NCI-H2107 (cell line): ENCODE measurements at regions not wholly inside any gene's neighbourhood (a gene's known extent, or its start where the extent isn't known, plus 50 kb on each side); places are given as distances from the start of the nearest gene placed in this dataset.

Experiments
- DNase-seq: peaks from one replicate; lab custom pipeline; 2025; lab: John Stamatoyannopoulos, UW

DNA sequence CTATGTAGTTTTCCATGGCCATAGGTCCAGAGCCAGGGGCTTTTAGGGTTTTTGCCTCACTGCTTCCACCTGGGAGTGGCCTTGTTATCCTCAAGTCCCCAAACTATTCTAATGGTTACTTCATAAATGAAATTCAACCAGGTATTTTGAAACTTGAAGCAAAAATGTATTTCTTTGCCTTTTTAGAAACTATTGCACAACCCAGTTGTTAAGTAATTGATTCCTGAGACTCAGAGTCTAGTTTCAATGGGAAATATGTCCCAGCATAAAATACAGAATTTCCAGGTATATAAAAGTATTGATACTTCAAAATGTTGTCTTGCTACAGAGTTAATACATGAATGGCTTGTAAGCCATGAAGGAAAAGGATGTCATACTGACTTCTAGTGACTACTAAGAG is 456.2 kb upstream of the DAB2 start:
- DNase-seq, result no peak

DNA sequence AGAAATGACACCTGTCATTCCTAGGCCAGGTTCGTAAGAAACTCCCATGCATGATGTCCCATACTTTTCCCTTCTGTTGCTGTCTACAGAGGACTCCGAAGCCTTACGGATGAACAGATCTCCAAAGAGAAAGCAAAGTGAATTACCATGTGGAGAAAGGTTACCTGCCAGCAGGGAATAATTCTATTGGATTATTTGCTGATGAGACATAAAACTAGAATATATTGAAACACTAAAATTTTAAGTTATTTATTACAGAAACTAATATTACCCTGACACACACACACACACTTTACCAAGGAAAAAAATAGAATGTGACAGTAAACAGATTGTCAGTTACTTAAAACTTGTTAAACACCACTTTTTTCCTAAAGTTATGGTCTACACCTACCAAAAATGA is 452.7 kb upstream of the DAB2 start:
- no peak for DNase-seq

DNA sequence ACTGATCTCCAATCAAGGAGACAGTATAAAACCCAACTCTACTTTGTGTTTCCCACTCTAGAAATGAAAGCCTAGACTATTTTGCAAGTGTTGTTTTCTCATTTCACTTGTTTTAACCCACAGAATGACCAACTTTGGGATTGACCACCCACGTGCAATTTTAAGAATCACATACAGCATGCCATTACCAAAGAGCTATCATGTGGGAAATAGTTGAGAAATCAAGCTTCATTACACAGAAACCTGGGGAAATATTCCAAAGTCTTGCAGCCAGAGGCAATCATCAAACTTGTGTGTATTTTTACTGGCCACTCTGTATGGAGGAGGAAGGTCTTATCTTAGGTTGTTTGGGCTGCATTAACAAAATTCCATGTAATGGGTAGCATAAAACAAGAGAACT is 451.4 kb upstream of the DAB2 start:
- no peak for DNase-seq

DNA sequence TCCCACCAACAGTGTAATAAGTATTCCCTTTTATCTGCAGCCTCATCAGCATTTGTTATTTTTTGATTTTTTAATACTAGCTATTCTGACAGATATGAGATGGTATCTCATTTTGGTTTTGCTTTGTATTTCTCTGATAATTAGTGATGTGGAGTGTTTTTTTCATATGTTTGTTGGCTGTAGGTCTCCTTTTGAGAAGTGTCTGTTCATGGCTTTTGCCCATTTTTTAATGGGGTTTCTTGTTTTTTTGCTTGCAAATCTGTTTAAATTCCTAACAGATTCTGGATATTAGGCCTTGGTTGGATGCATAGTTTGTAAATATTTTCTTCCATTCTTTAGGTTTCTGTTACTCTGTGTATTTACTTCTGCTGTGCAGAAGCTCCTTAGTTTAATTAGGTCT is 445.4 kb upstream of the DAB2 start:
- no peak for DNase-seq

DNA sequence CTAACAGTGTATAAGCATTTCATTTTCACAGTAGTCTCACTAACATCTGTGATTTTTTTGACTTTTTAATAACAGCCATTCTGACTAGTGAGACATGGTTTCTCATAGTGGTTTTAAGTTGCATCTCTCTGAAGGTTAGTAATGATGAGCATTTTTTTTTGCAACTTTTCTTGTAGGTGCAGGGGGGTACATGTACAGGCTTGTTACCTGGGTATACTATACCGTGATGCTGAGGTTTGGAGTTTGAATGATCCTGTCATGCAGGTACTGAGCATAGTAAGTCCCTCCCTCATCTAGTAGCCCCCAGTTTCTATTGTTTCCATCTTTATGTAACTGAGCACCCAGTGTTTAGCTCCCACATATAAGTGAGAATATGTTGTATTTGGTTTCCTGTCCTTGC is 444.6 kb upstream of the DAB2 start:
- DNase-seq, result no peak

DNA sequence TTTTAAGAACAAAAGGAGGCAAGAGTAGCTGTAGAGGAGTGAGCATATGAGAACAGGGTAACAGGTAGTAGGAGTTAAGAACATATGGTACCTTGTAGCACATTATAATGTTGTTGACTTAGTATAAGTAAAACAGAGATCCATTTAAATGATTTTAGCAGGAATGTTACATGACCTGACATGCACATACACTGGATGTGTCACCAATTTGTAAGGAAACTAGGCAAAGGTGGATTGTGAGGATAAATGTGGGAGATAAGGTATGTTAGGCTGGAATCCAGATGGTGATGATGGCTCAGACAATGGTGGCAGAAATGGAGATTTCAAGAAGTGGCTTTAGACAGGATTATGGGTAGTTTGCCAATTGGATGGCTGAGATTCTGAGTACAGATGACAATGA is 443.1 kb upstream of the DAB2 start:
- no peak for DNase-seq

DNA sequence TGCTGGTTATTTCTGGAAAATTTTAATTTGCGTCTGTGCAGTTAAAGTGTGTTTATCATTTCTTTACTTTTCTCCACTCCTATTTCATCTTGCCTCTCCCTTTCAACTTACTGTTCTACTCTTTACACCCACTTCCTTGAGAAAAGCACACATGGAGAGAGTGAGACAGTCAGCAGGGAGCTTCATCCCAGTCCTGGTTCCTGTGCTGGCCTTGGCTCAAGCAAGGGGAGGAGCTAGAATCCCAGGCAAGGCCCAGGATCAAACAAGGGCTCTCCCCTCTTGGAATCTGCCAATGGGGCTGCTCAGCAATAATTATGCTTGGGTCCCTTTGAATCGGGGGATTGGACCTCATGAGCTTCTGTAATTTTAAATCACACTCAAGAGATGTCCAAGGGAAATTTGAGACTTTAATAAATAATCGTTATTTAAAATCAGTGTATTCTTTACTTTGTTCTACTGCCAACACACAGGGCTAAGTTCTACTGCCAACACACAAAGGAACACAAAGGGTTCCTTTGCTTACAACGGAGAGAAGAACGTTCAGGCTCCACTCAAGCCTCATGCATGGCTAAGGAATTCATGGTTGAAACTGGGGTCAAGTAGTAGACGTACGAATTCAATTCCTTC is 439.3 kb upstream of the DAB2 start:
- no peak for DNase-seq

DNA sequence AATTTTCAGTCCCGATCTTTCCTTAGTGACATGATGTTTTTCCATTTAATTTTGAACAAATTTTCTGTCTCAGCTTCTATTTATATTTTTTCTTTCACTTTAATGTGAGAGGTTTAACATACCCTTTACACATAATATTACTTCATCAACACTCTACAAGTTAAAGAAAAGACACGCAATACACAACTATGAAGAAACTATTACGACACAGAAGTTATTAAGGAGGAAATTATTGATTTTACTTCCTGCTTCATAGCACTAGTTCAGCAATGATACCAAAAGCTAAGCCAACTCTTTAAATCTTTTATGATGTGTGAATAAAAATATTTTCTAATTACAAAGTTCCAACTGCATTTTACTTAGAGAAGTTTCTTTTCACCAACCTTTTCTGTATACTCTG is 432.3 kb upstream of the DAB2 start:
- DNase-seq, result no peak

DNA sequence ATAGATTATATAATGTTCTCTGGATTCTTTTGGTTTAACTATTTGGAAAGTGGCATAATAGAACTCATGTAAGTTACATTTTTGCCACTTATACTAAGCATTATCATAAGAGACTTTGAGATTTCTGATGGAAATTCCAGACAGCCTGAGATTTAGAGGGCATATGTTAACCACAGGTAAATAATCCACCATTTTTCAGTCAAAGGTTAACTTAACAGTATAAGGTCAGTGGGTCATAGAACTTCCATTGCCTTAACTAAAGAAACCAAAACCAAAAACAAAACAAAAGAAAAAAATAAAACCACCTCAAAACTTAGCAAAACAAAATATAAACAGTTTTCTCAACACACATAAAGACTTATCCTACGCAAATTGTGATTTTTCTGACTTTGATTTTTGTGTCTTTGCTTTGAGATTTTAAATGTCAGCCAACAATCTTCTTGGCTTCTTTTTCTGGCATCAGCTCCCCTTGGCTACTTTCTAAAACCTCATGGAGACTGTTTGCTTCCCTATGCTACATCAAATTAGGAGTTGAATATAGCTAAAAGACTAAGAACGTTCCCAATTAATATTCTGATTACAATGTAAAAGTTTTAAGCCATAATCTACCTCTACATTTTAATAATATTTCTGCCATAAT is 430.1 kb upstream of the DAB2 start:
- DNase-seq, result no peak

DNA sequence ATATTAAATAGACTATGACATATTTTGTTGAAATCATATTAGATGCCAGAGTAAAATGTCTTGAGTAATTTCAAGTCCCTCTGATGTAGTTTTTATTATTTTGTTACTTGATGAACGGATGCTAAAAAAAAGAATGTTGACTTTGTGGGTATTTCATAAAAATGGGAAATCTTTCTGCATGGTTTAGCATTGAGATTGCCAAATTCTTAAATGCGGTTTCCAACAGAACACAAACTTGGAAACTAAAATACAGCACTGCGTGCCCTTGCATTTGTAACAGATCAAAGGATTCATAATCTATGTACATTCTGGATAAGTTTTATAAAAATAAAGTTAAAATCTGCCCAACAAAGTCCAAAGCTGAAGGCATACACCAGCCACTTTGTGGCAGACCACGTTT is 425.5 kb upstream of the DAB2 start:
- no peak for DNase-seq

DNA sequence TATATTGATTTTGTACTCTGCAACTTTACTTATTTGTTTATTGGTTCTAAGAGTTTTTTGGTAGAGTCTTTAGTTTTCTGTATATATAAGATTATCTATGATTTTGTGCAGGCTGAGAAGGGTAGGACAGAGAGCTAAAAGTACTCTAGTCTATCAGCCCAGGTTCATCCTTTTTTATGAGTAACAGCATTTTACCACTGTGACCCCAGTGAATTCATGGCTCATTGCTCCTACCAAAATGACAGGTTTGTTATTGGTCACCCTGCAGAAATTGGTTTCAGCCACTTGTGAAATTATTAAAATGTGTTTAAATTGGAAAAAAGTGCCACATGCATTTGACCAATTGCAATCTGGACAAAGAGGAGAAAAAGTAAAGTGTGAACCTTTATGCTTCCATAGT is 421.4 kb upstream of the DAB2 start:
- DNase-seq, result no peak

DNA sequence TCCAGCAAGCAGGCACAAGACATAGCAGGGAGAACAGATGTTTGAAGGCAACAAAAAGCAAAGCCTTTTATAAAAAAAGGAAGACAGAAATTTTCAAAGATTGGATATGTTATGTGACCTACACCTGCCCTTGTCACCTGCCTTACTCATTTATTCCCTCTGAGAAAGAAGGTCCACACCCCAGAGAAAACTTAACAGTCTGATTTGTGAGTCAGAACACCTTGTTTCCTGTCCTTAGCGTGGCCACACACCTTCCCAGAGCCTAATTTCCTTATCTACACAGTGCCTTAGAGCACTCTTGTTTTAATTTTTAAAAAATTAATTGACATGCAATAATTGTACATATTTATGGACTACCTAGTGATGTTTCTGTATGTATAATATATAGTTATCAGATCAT is 419.0 kb upstream of the DAB2 start:
- DNase-seq, result no peak

DNA sequence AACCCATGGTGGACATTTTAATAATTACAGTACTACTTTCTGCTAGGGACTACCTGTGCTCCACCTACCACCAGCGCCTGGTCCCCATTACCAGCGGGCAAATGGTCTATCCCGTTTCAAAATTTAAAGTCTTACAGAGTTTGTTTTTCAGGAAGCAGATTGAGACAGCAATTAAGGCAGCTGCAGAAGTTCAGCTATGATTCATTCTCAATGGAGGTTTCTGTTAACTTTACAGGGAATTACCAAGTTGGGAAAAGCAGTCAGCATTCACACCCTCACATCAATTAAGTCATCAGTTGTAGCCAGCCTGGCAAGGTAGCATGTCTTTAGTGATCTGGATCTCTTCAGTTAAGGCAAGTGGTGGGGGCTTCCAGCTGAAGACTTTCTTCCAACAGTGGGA is 410.6 kb upstream of the DAB2 start:
- DNase-seq, result no peak

DNA sequence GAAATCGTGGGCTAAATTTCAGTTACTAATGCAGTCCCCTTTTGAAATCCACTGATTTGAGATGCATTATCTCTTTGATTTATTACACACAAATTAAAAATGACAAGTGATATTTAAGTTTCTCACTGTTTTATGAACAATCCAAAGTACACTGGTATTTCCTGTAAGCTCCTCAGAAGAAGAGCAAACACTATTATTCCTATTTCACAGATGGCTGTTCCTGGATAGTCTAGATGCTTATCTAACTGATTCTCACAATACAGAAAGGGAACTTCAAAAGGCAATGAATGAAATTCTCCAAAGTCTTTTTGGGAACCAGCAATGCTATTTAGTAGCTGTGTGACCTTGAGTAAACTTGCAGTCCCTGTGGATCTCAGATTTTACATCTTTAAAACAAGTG is 404.7 kb upstream of the DAB2 start:
- DNase-seq, result no peak

DNA sequence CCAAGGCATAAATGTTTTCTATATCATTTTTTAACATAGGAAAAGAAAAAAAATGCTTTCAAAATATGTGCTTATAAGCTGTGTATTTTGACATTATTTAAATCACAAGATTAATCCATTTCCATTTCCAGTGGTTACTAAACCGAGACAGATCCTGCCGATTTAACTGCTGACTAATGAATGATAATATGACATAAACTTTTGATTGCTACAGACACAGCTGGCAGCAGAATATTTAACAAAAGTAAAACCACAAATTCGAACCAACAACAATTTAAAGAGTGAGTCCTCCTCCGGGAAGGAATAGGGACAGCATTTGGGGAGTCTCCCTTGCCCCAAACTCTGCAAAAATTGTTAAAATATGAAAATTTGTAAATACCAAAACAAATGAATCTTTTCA is 401.3 kb upstream of the DAB2 start:
- no peak for DNase-seq

DNA sequence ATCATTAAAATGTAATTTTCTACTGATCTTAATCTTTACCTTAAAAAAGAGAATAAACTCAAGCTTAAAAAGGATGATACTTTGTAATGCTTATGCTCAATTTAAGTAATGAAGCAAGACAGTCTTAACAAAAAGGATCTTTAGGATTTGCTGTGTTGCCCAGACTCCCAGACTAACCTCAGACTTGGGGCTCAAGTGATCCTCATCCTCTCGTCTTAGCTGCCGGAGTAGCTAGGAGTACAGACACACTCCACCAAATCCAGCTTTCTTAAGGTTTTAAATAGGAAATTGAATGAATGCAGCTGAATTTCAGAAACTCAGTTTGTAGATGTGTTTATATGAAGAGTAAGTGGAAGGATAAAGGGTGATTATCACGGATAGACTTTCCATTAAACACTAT is 400.5 kb upstream of the DAB2 start:
- no peak for DNase-seq

DNA sequence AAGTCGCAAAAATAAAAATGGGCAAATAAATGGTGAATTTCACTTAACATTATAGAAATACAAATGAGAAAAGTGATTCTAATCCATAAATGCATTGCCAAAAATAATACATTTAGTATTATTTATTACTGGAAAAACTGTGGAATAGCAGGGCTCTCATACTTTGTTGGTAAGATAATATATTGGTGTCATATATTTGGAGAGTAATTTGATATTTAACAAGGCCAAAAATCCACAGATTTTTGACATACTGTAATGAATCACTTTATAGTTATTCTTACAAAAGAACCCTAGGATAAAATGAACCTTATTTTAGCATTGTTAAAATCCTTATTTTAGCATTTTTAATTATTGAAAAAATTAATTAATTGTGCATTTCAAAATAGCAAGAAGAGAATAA is 397.2 kb upstream of the DAB2 start:
- DNase-seq, result no peak

DNA sequence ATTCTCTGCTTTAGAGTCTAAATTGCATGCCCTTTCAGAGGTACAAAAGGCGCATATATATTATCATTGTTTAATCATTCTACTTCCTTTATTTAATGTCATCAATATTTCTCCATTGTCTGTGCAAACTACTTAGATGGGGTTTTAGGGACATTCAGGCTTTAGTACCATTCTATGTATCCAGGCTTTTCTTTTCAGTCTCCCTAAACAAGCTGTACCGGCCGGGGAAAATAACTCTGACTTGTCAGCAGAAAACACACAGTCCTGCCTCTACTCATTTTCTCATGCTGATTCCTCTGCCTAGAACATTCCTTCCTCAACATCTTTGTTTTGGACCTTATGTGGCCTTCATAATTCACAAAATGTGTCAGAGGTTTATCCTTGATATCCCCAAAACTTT is 392.1 kb upstream of the DAB2 start:
- no peak for DNase-seq

DNA sequence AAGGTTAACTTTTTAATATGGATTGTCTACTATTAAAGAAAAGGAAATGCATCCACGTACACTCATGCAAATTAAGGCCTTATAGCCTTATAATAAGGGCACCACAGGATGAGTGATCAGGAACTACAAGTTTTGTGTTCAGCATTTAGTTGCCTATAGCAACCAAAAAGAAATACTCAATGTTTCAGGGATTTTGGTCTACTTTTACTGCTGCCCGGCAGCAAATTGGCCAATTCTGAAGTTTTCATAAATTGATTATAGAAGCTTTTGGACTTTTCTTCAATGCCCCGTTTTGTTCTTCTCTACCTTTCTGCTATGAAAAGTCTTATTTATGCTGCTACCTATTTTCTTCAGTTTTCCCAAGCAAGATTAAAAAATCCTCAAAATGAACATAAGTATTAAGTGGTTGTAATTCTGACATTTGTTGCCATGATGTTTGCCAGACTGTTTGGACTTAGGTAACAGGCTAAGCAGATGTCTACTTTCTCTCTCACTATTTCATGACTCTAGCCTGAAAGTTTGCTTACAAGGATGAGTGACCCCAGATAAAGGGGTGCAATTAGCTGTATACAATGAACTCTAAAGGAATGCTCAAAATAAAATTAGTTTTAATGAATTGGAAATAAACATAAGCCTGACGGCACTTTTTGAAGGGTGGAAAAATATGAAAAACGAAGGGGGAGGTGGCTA is 391.5 kb upstream of the DAB2 start:
- no peak for DNase-seq

DNA sequence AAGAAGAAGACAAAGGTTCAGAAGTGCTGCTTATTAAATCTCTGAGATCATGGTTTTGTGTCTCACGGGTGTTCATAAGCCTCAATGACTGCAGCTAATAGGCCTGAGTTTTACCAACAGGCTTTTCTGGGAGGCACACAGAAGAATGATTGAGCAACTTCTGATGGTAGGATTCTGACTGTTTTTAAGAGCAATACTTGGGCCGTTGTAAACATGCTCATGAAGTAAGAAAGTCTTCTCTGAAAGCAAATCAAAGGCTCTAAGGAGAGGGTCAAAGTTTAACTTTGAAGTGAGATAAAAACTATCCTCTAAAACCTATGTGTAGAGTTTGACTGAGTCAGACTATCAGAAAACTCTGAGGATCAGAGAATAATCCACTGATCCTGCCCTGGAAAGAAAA is 390.9 kb upstream of the DAB2 start:
- no peak for DNase-seq

DNA sequence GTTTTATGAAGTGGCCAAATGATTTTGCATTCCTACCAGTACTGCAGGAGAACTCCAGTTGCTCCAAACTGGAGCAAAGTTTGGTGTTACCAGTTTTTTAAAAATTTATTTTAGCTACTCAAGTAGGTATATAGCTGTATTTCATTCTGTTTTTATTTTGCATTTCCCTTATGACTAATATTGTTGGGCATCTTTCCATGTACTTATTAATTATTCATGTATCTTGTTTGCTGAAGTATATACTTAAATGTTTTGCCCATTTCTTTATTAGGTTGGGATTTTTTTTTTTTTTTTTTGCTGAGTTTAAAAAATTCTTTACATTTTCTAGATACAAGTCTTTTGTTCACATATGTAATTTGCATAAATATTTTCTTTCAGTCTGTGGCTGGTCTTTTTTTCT is 386.6 kb upstream of the DAB2 start:
- DNase-seq, result no peak

DNA sequence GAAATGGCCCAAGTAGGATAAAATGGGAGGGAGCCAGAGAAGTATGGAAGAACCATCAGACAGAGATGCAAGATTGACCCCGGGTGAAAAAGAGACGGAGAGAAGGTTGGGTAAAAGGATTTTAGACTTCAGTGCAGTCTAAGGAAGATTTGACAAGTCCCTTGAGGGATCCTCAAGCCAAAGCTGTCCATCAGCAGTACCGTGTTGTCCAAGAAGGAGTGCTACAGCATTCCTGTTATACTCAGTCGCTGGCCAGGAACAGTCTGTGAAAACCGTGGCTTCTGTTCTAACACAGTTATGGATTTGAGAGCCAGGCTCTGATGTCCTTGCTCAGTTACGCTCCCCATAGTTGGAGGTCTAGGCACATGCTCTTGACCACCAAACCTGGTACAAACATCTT is 383.9 kb upstream of the DAB2 start:
- no peak for DNase-seq

DNA sequence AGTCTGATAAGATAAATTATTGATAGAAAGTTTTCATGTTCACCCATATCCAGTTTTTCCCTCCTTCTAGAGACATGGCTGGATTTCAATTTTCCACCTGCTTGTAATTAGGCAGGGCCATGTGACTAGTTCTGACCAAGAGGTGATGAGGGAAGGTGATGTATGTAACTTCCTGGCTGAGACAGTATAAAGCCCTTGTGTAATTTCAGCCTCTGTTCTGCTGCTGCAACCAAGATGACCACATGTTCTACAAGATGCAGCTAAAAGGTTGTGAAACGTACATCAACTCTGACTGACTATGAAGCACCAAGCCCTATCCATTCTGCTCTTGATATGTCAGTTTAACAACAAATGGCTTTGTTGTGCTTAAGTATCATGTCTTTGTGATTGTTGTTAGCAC is 376.5 kb upstream of the DAB2 start:
- DNase-seq, result no peak

DNA sequence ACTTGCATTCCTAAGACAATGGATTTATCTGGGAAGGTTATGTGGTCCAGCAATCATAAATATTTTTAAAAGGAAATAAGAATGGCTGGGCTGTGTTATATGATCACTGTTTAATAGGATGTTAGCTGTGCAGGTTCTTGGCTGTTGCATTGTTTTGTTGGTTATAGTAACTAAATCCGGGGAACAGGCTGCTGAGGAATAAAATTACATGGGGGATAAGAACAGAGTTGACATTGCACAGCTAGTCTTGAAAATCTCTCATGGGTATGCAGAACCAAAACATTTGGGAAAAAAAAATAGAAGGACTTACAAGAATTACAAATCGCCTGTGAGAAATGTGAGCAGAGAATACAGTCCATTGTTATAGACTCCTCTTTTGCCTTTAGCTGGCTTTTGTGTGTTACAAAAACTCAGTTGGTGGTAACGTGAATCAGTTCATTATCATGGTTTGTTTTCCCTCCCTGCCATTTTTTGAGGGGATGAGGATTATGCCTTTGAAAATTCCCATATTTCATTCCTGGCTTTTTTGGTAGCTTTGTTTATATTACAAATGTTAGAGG is 375.3 kb upstream of the DAB2 start:
- no peak for DNase-seq
